SK-N-MC (cell line): ENCODE measurements at regions not wholly inside any gene's neighbourhood (a gene's known extent, or its start where the extent isn't known, plus 50 kb on each side); places are given as distances from the start of the nearest gene placed in this dataset.
"Not testable (repeated sequence)": the region's sequence is repeated elsewhere in the genome, so short reads cannot be mapped to it uniquely, and the experiment has no call there.

Source experiments
- DNase-seq: peaks from one replicate; pipeline ENCODE4 v3.0.0-alpha.2; 2011; ENCODE audit warnings: low read depth, low spot score
- H3K27ac ChIP-seq: fragments of 200-600 bp; sonication (generic); 2 replicates; pipeline ENCODE4 v1.5.1; 2016; ENCODE audit warnings: mixed run types
- H3K36me3 ChIP-seq: fragments of 200-600 bp; sonication (generic); 2 replicates; pipeline ENCODE4 v1.6.1; 2017; ENCODE audit warnings: antibody characterized with exemption, low read length, mixed read lengths; ENCODE audit not compliant: insufficient read depth
- H3K4me3 ChIP-seq: fragments of 200-600 bp; sonication (generic); 2 replicates; pipeline ENCODE4 v1.5.1; 2016
- H3K9ac ChIP-seq: fragments of 200-600 bp; sonication (generic); 2 replicates; pipeline ENCODE4 v1.8.0; 2017; ENCODE audit warnings: mixed run types, mixed read lengths; ENCODE audit not compliant: insufficient read length
- H3K9me3 ChIP-seq: fragments of 200-600 bp; sonication (generic); 2 replicates; pipeline ENCODE4 v1.6.1; 2017; ENCODE audit warnings: low read depth, mild to moderate bottlenecking, antibody characterized with exemption, low read length, moderate library complexity, mixed read lengths
- EZH2 ChIP-seq: fragments of 200-600 bp; sonication (generic); IDR thresholded peaks from one replicate; pipeline ENCODE4 v1.6.1; 2017; ENCODE audit warnings: antibody characterized with exemption
- FOXP2 ChIP-seq: optimal IDR thresholded peaks from 2 replicates; pipeline ENCODE3; 2011; ENCODE audit warnings: mild to moderate bottlenecking, moderate library complexity; ENCODE audit not compliant: insufficient read depth; ENCODE audit errors: extremely low read length, control extremely low read depth
- POLR2AphosphoS5 ChIP-seq: IDR thresholded peaks from 2 replicates; pipeline ENCODE4 v1.6.1; 2012; ENCODE audit warnings: mild to moderate bottlenecking, low read depth, low read length, borderline replicate concordance

GRCh38 chr2:120646994-120647393 is 88.7 kb upstream of the GLI2 start:
- Histone ChIP-seq H3K9me3 (peaks cover 8% of the 10 kb centered on the region; the same call in 1 of the 2 replicates), H3K27ac (no peak overlapping the region), H3K9ac (no peak overlapping the region), H3K36me3 (no peaks in the 10 kb centered on the region), H3K4me3 (no peak overlapping the region)
- TF ChIP-seq POLR2AphosphoS5 = no peak
- no peak for TF ChIP-seq FOXP2
- TF ChIP-seq EZH2 = no peak
- DNase-seq = no peak

- H3K36me3 ChIP-seq = no peaks in the 10 kb centered on the region
- no peak overlapping the region for H3K27ac ChIP-seq
- H3K9me3 ChIP-seq = peaks cover 8% of the 10 kb centered on the region; the same call in 1 of the 2 replicates
- no peak overlapping the region for H3K4me3 ChIP-seq
- no peak for DNase-seq
- TF ChIP-seq EZH2 (no peak), FOXP2 (no peak)
- no peak overlapping the region for H3K9ac ChIP-seq
These were observed 88.2 kb upstream of the GLI2 start for GRCh38 chr2:120647487-120647886.

- DNase-seq, H3K27ac ChIP-seq, H3K36me3 ChIP-seq, H3K9ac ChIP-seq, H3K9me3 ChIP-seq, H3K4me3 ChIP-seq: not testable (repeated sequence)
These were observed 86.3 kb upstream of the GLI2 start for GRCh38 chr2:120649381-120649780.

- H3K4me3 ChIP-seq = no peak overlapping the region
- H3K9me3 ChIP-seq = peaks cover 8% of the 10 kb centered on the region; the same call in 1 of the 2 replicates
- TF ChIP-seq POLR2AphosphoS5 (no peak), FOXP2 (no peak)
- no peak for DNase-seq
- H3K9ac ChIP-seq = no peak overlapping the region
- no peak overlapping the region for H3K27ac ChIP-seq
- no peaks in the 10 kb centered on the region for H3K36me3 ChIP-seq
These were observed 85.5 kb upstream of the GLI2 start for GRCh38 chr2:120650022-120650644.

- Histone ChIP-seq H3K27ac (no peak overlapping the region), H3K9ac (no peak overlapping the region), H3K36me3 (no peaks in the 10 kb centered on the region), H3K9me3 (peaks cover 8% of the 10 kb centered on the region; the same call in 1 of the 2 replicates), H3K4me3 (no peak overlapping the region)
- no peak for TF ChIP-seq POLR2AphosphoS5
- no peak for DNase-seq
These were observed 83.8 kb upstream of the GLI2 start for GRCh38 chr2:120651818-120652217.

GRCh38 chr2:120653046-120653445 is 82.6 kb upstream of the GLI2 start:
- TF ChIP-seq POLR2AphosphoS5 = no peak
- no peak for TF ChIP-seq FOXP2
- no peak for TF ChIP-seq EZH2
- no peak overlapping the region for H3K9ac ChIP-seq
- peaks cover 8% of the 10 kb centered on the region; the same call in 1 of the 2 replicates for H3K9me3 ChIP-seq
- no peak overlapping the region for H3K4me3 ChIP-seq
- no peaks in the 10 kb centered on the region for H3K36me3 ChIP-seq
- no peak for DNase-seq
- no peak overlapping the region for H3K27ac ChIP-seq

- Histone ChIP-seq H3K4me3 (no peak overlapping the region), H3K9ac (no peak overlapping the region), H3K36me3 (no peaks in the 10 kb centered on the region), H3K27ac (no peak overlapping the region), H3K9me3 (peaks cover 8% of the 10 kb centered on the region; the same call in 1 of the 2 replicates)
- no peak for DNase-seq
- no peak for TF ChIP-seq EZH2
- TF ChIP-seq POLR2AphosphoS5 = no peak
- no peak for TF ChIP-seq FOXP2
These were observed 81.8 kb upstream of the GLI2 start for GRCh38 chr2:120653871-120654270.

- TF ChIP-seq FOXP2 (no peak), EZH2 (no peak), POLR2AphosphoS5 (no peak)
These were observed 81.1 kb upstream of the GLI2 start for GRCh38 chr2:120654381-120655134.

GRCh38 chr2:120656273-120656950 is 79.3 kb upstream of the GLI2 start:
- H3K36me3 ChIP-seq = no peaks in the 10 kb centered on the region
- no peak overlapping the region for H3K27ac ChIP-seq
- H3K9me3 ChIP-seq = no peaks in the 10 kb centered on the region
- no peak overlapping the region for H3K9ac ChIP-seq
- TF ChIP-seq POLR2AphosphoS5 = no peak
- TF ChIP-seq EZH2 = no peak
- TF ChIP-seq FOXP2 = no peak
- H3K4me3 ChIP-seq = no peak overlapping the region
- DNase-seq = no peak

More at GRCh38 chr2:120654381-120655134, 81.1 kb upstream of the GLI2 start:
- Histone ChIP-seq H3K36me3 (no peaks in the 10 kb centered on the region), H3K9ac (no peak overlapping the region), H3K4me3 (no peak overlapping the region), H3K9me3 (peaks cover 8% of the 10 kb centered on the region; the same call in 1 of the 2 replicates), H3K27ac (no peak overlapping the region)
- DNase-seq = no peak
